Stomach (tissue), 8 donors: ENCODE measurements at regions not wholly inside any gene's neighbourhood (a gene's known extent, or its start where the extent isn't known, plus 50 kb on each side); places are given as distances from the start of the nearest gene placed in this dataset.

Experiments used
- DNase-seq, 2 donors: peaks; one replicate each; pipeline versions ENCODE4 v3.0.0 to v3.0.0-alpha.2; 2013 to 2019
- H3K27ac ChIP-seq, 5 donors: fragments of 200-600 bp in 4 of 5; sonication (generic) in 4 of 5; one replicate each; pipeline ENCODE4 v1.5.1; 2013 to 2019; ENCODE audit warnings: mild to moderate bottlenecking in 1 of 5, moderate library complexity in 1 of 5
- H3K27me3 ChIP-seq, 3 donors: fragments of 200-600 bp; sonication (generic); one replicate each; pipeline ENCODE4 v1.5.1; 2017 to 2019; ENCODE audit warnings: mixed run types in 1 of 3
- H3K36me3 ChIP-seq, 4 donors: fragments of 200-600 bp; sonication (generic); 1 replicate in 3 of 4; 2 replicates in 1 of 4; pipeline ENCODE4 v1.5.1; 2016 to 2019
- H3K4me1 ChIP-seq, 4 donors: fragments of 200-600 bp; sonication (generic); one replicate each; pipeline ENCODE4 v1.5.1; 2016 to 2019
- H3K4me3 ChIP-seq, 4 donors: fragments of 200-600 bp; sonication (generic) in 3 of 4; one replicate each; pipeline ENCODE4 v1.5.1; 2016 to 2019; ENCODE audit warnings: mild to moderate bottlenecking in 1 of 4
- H3K9me3 ChIP-seq, 4 donors: fragments of 200-600 bp; sonication (generic); one replicate each; pipeline ENCODE4 v1.5.1; 2016 to 2019
- EP300 ChIP-seq: sonication (generic); formaldehyde crosslinking; IDR thresholded peaks from one replicate; pipeline ENCODE4 v1.6.1; 2017; ENCODE audit warnings: antibody characterized with exemption
- POLR2A ChIP-seq, 4 donors: fragments of 450-650 bp; IDR thresholded peaks; one replicate each; pipeline ENCODE4 v1.6.1; 2016; ENCODE audit warnings: antibody characterized with exemption in 4 of 4, control low read depth in 2 of 4, mild to moderate bottlenecking in 1 of 4, moderate library complexity in 1 of 4
- POLR2AphosphoS5 ChIP-seq, 3 donors: sonication (generic); formaldehyde crosslinking; IDR thresholded peaks; one replicate each; pipeline ENCODE4 v1.6.1; 2016; ENCODE audit warnings: antibody characterized with exemption in 3 of 3
- WGBS, 5 donors: extraction: QIAGEN DNeasy Blood & Tissue Kit in 3 of 5; methylation state at CpG; one replicate each; pipeline versions ENCODE4 v1.1.5 to v1.1.7; 2013 to 2018; 5-methylcytosine and 5-hydroxymethylcytosine counted together
- intact Hi-C: fragments of 100-400 bp; cut with DNase I; formaldehyde crosslinking; loops from one replicate; pipeline ENCODE4 v1.15.1; 2023; ENCODE audit warnings: low total_unique reads
- TF ChIP-seq, protein P1 (sequence below), 7 experiments: fragments of 450-650 bp in 4 of 7; fragments of 200-600 bp in 3 of 7; sonication (generic) in 3 of 7; IDR thresholded peaks; one replicate each; pipeline ENCODE4 v1.5.1; 2016 to 2019; ENCODE audit warnings: antibody characterized with exemption in 7 of 7, control low read depth in 2 of 7, mild to moderate bottlenecking in 1 of 7
- donor health status: healthy with polysubstance abuse.
- donor health status: Bipolar disorder and iron deficiency.
- donor health status: healthy.

DNA sequence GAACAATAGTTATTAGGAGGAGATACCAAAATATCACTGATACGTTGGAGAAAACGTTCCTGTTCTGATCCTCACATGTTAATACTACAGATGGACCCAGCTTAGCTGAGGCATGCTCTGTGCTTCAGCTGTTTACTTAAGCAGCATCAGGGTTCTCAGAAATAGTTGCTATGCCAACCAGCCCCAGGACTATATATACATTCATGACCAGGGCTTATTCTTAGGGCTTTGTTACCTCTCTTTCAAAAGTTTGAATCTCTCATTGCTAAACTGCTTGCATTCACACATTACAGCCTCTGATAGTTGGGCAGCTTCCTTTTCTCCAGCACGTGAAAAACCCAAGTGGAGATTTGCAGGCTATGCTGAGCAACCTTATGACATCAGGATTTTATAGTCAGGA lies 800.4 kb downstream of the DIAPH3 start:
- DNase-seq, result no peak
- WGBS, 5 donors, result 45 to 70% (median 62%) methylated on average over 3 of the region's 3 CpGs
- no peak overlapping the region for H3K4me3 ChIP-seq
- TF ChIP-seq EP300, result no peak
- TF ChIP-seq POLR2AphosphoS5 (IDR thresholded peaks at IDR 0.05), result no peak
- TF ChIP-seq POLR2A (IDR thresholded peaks at IDR 0.05), result no peak
- TF ChIP-seq, protein P1, sequence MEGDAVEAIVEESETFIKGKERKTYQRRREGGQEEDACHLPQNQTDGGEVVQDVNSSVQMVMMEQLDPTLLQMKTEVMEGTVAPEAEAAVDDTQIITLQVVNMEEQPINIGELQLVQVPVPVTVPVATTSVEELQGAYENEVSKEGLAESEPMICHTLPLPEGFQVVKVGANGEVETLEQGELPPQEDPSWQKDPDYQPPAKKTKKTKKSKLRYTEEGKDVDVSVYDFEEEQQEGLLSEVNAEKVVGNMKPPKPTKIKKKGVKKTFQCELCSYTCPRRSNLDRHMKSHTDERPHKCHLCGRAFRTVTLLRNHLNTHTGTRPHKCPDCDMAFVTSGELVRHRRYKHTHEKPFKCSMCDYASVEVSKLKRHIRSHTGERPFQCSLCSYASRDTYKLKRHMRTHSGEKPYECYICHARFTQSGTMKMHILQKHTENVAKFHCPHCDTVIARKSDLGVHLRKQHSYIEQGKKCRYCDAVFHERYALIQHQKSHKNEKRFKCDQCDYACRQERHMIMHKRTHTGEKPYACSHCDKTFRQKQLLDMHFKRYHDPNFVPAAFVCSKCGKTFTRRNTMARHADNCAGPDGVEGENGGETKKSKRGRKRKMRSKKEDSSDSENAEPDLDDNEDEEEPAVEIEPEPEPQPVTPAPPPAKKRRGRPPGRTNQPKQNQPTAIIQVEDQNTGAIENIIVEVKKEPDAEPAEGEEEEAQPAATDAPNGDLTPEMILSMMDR (IDR thresholded peaks at IDR 0.05), result no peak
- H3K9me3 ChIP-seq, result no peaks in the 10 kb centered on the region
- H3K27me3 ChIP-seq, result no peaks in the 10 kb centered on the region
- H3K27ac ChIP-seq, result no peak overlapping the region
- H3K36me3 ChIP-seq, result no peaks in the 10 kb centered on the region
- peaks cover 0 to 26% (median 10%) of the 10 kb centered on the region in 4 donors for H3K4me1 ChIP-seq
- intact Hi-C loops, result no loop called here

DNA sequence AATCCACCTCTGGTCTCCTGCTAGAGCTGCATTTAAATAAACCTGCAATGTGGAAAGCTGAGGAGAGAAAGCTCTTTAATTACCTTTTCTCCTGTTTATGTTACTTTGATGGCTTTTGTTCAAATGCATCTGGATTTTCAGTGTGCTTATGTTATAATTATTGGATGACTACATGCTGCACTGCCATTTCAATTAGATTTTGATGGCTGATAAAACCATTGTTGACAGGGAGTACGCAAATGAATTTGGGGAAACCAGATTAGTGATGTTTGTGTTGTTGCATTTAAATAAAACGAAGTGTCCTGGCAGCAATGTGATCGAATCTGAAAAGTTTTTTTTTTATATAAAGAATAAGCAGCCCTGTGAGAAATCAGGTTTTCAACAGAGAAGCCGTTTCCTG lies 799.8 kb downstream of the DIAPH3 start:
- TF ChIP-seq EP300 (no peak), POLR2AphosphoS5 (IDR thresholded peaks at IDR 0.05) (no peak), POLR2A (IDR thresholded peaks at IDR 0.05) (no peak)
- TF ChIP-seq, protein P1 (IDR thresholded peaks at IDR 0.05), result no peak
- Histone ChIP-seq H3K36me3 (no peaks in the 10 kb centered on the region), H3K9me3 (no peaks in the 10 kb centered on the region), H3K27me3 (no peaks in the 10 kb centered on the region), H3K4me3 (no peak overlapping the region), H3K4me1 (peaks cover 0 to 32% (median 15%) of the 10 kb centered on the region in 4 donors), H3K27ac (no peak overlapping the region)
- intact Hi-C loops, result no loop called here
- WGBS, 5 donors, result 46 to 68% (median 57%) methylated on average over 4 of the region's 4 CpGs
- no peak for DNase-seq

DNA sequence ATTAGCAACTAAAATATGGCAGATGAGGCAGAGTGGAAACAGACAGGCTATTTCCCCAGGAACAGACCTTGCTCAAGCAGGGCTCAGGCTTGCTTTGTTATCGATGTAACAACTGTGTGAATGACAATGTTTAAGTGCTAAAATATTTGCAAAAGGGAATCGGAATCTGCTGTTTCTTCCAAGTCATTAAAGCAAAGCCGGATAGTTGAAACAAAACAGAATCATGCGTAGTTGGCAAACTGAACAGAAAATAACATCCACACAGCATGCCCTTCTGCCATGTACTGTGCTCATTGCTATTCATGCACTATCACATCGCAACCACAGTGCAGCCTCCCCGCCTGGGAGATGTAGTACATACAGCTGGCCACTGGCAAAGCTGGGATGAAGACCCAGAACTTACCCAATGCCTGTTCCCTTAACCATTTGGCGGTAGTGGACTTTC lies 799.1 kb downstream of the DIAPH3 start:
- TF ChIP-seq POLR2AphosphoS5 (IDR thresholded peaks at IDR 0.05), result no peak
- TF ChIP-seq POLR2A (IDR thresholded peaks at IDR 0.05), result no peak
- TF ChIP-seq, protein P1 (IDR thresholded peaks at IDR 0.05), result peak in 2 of 7 experiments; percentile 14 to 19
- no peak for TF ChIP-seq EP300
- WGBS, 5 donors, result 56 to 72% (median 57%) methylated on average over 7 of the region's 7 CpGs
- H3K4me3 ChIP-seq, result no peak overlapping the region
- H3K27ac ChIP-seq, result no peak overlapping the region
- no peaks in the 10 kb centered on the region for H3K27me3 ChIP-seq
- no peaks in the 10 kb centered on the region for H3K36me3 ChIP-seq
- no peaks in the 10 kb centered on the region for H3K9me3 ChIP-seq
- peak in 1 of 2 donors; percentile 49 for DNase-seq
- H3K4me1 ChIP-seq, result peaks cover 0 to 39% (median 19%) of the 10 kb centered on the region in 4 donors
- intact Hi-C loops, result no loop called here

DNA sequence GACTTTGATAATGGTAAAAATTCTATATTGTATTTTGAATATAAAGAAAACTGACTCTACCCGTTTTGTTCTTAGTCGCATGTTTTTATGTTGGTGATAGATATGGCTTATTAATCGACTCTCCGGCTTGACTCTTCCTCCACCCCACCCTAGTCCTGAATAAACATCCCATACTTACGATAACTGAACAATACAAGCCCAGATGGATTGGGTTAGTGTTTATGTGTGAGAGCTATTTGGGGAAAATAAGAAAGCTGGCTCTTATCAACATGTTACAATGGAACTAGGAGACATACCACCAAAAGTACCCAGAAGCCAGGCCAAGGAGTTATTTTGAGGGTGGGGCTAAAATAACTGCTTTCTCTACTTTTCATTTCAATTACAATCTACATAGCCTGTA lies 796.3 kb downstream of the DIAPH3 start:
- intact Hi-C loops, result no loop called here
- no peaks in the 10 kb centered on the region for H3K9me3 ChIP-seq
- TF ChIP-seq, protein P1 (IDR thresholded peaks at IDR 0.05), result no peak
- TF ChIP-seq POLR2AphosphoS5 (IDR thresholded peaks at IDR 0.05) (no peak), POLR2A (IDR thresholded peaks at IDR 0.05) (no peak), EP300 (no peak)
- H3K27ac ChIP-seq, result no peak overlapping the region
- H3K4me3 ChIP-seq, result no peak overlapping the region
- peaks cover 0 to 41% (median 21%) of the 10 kb centered on the region in 4 donors for H3K4me1 ChIP-seq
- no peaks in the 10 kb centered on the region for H3K27me3 ChIP-seq
- no peaks in the 10 kb centered on the region for H3K36me3 ChIP-seq
- 15 to 50% (median 29%) methylated on average over 5 of the region's 5 CpGs for WGBS, 5 donors
- no peak for DNase-seq
